ENCODE measurements at regions not wholly inside any gene's neighbourhood (a gene's known extent, or its start where the extent isn't known, plus 50 kb on each side); places are given as distances from the start of the nearest gene placed in this dataset.

GRCh38 chr19:30074741-30075715 is 133.0 kb downstream of the URI1 start:
- Mint-ChIP-seq H3K27ac (ENCODE audit: unreplicated experiment) (no peak overlapping the region), H3K36me3 (ENCODE audit: insufficient read depth, unreplicated experiment) (no peaks in the 10 kb centered on the region), H3K4me1 (ENCODE audit: low read depth, unreplicated experiment) (no peaks in the 10 kb centered on the region), H3K9me3 (ENCODE audit: unreplicated experiment) (peaks cover 9% of the 10 kb centered on the region), H3K27me3 (ENCODE audit: insufficient read depth, unreplicated experiment) (peaks cover 12% of the 10 kb centered on the region), H3K4me3 (ENCODE audit: unreplicated experiment) (no peak overlapping the region)
- Histone ChIP-seq H3K4me3 (ENCODE audit: low read depth, low read length) (no peak overlapping the region), H3K27me3 (replicated peaks; ENCODE audit: control insufficient read depth, insufficient read depth, low read length) (no peaks in the 10 kb centered on the region), H3K4me1 (no peaks in the 10 kb centered on the region), H3K9me3 (no peaks in the 10 kb centered on the region), H3K36me3 (ENCODE audit: control insufficient read depth, insufficient read depth, low read length) (no peaks in the 10 kb centered on the region)
- CTCF ChIA-PET: no interaction called here
- no peak for TF ChIP-seq CTCF (IDR thresholded peaks at IDR 0.05; ENCODE audit: insufficient read depth in 1 of 2, low read depth in 1 of 2, low read length in 1 of 2, severe bottlenecking in 1 of 2, unreplicated experiment in 1 of 2)
- peak in 1 of 2 experiments; percentile 18 for DNase-seq
- POLR2A ChIA-PET: no interaction called here
- intact Hi-C loops (cut with micrococcal nuclease; ENCODE audit: unreplicated experiment): no loop called here
- no TSS peak for BruUV-seq (replicated peaks)

GRCh38 chr19:30076101-30076551 is 134.1 kb downstream of the URI1 start:
- H3K9me3 ChIP-seq: no peaks in the 10 kb centered on the region
- TF ChIP-seq CTCF (IDR thresholded peaks at IDR 0.05; ENCODE audit: insufficient read depth in 1 of 2, low read depth in 1 of 2, low read length in 1 of 2, severe bottlenecking in 1 of 2, unreplicated experiment in 1 of 2): no peak

GRCh38 chr19:30076751-30077670 is 135.0 kb downstream of the URI1 start:
- CTCF ChIA-PET: no interaction called here
- Mint-ChIP-seq H3K4me3 (ENCODE audit: unreplicated experiment) (no peak overlapping the region), H3K27me3 (ENCODE audit: insufficient read depth, unreplicated experiment) (peaks cover 14% of the 10 kb centered on the region), H3K4me1 (ENCODE audit: low read depth, unreplicated experiment) (no peaks in the 10 kb centered on the region), H3K36me3 (ENCODE audit: insufficient read depth, unreplicated experiment) (no peaks in the 10 kb centered on the region), H3K27ac (ENCODE audit: unreplicated experiment) (no peak overlapping the region), H3K9me3 (ENCODE audit: unreplicated experiment) (peaks cover 21% of the 10 kb centered on the region)
- Histone ChIP-seq H3K36me3 (ENCODE audit: control insufficient read depth, insufficient read depth, low read length) (no peaks in the 10 kb centered on the region), H3K27me3 (replicated peaks; ENCODE audit: control insufficient read depth, insufficient read depth, low read length) (no peaks in the 10 kb centered on the region), H3K4me3 (ENCODE audit: low read depth, low read length) (no peak overlapping the region), H3K9me3 (no peaks in the 10 kb centered on the region), H3K4me1 (no peaks in the 10 kb centered on the region)
- intact Hi-C loops (cut with micrococcal nuclease; ENCODE audit: unreplicated experiment): no loop called here
- DNase-seq: peak in 1 of 2 experiments; percentile 31
- POLR2A ChIA-PET: no interaction called here
- TF ChIP-seq CTCF (IDR thresholded peaks at IDR 0.05; ENCODE audit: insufficient read depth in 1 of 2, low read depth in 1 of 2, low read length in 1 of 2, severe bottlenecking in 1 of 2, unreplicated experiment in 1 of 2): no peak
- no TSS peak for BruUV-seq (replicated peaks)

More at GRCh38 chr19:30076101-30076551, 134.1 kb downstream of the URI1 start:
- no peak overlapping the region for H3K4me3 ChIP-seq (ENCODE audit: low read depth, low read length)
- Mint-ChIP-seq H3K9me3 (ENCODE audit: unreplicated experiment) (peaks cover 14% of the 10 kb centered on the region), H3K27me3 (ENCODE audit: insufficient read depth, unreplicated experiment) (peaks cover 12% of the 10 kb centered on the region), H3K4me3 (ENCODE audit: unreplicated experiment) (no peak overlapping the region), H3K4me1 (ENCODE audit: low read depth, unreplicated experiment) (no peaks in the 10 kb centered on the region), H3K27ac (ENCODE audit: unreplicated experiment) (no peak overlapping the region), H3K36me3 (ENCODE audit: insufficient read depth, unreplicated experiment) (no peaks in the 10 kb centered on the region)
- no peaks in the 10 kb centered on the region for H3K27me3 ChIP-seq (replicated peaks; ENCODE audit: control insufficient read depth, insufficient read depth, low read length)
- POLR2A ChIA-PET: no interaction called here
- BruUV-seq (replicated peaks): no TSS peak
- CTCF ChIA-PET: no interaction called here
- H3K4me1 ChIP-seq: no peaks in the 10 kb centered on the region
- DNase-seq: peak in 1 of 2 experiments; percentile 17
- intact Hi-C loops (cut with micrococcal nuclease; ENCODE audit: unreplicated experiment): no loop called here
- no peaks in the 10 kb centered on the region for H3K36me3 ChIP-seq (ENCODE audit: control insufficient read depth, insufficient read depth, low read length)
